Colonic mucosa (tissue), 4 donors: ENCODE measurements at regions not wholly inside any gene's neighbourhood (a gene's known extent, or its start where the extent isn't known, plus 50 kb on each side); places are given as distances from the start of the nearest gene placed in this dataset.

Source experiments
- DNase-seq: peaks from one replicate; pipeline ENCODE4 v3.0.0-alpha.2; 2020
- H3K27ac ChIP-seq: fragments of 200-600 bp; one replicate; pipeline ENCODE4 v1.8.0; 2021
- H3K27me3 ChIP-seq: fragments of 200-600 bp; one replicate; pipeline ENCODE4 v1.8.0; 2021
- H3K36me3 ChIP-seq: fragments of 200-600 bp; one replicate; pipeline ENCODE4 v1.8.0; 2021
- H3K4me1 ChIP-seq: fragments of 200-600 bp; one replicate; pipeline ENCODE4 v1.8.0; 2021; ENCODE audit warnings: mild to moderate bottlenecking
- H3K4me3 ChIP-seq: fragments of 200-600 bp; one replicate; pipeline ENCODE4 v1.8.0; 2021
- H3K9ac ChIP-seq, 2 donors: one replicate each; pipeline ENCODE4 v1.7.0; 2013; ENCODE audit warnings: control low read depth in 2 of 2, low read depth in 2 of 2, low read length in 2 of 2
- H3K9me3 ChIP-seq: fragments of 200-600 bp; one replicate; pipeline ENCODE4 v1.8.0; 2021
- CTCF ChIP-seq: fragments of 200-600 bp; IDR thresholded peaks from one replicate; pipeline ENCODE4 v1.8.0; 2022; ENCODE audit warnings: antibody characterized with exemption, mild to moderate bottlenecking
- intact Hi-C: fragments of 100-400 bp; cut with DNase I; formaldehyde crosslinking; loops from one replicate; pipeline ENCODE4 v1.14.1; 2022
- donor health status: healthy.
- donor health status: DM: no; HTN: no; CAD: no.
- donor health status: DM: no; HTN: no; CAD: no.

- H3K4me1 ChIP-seq: no peaks in the 10 kb centered on the region
- no peak for TF ChIP-seq CTCF
- no peak overlapping the region for H3K9ac ChIP-seq
- H3K36me3 ChIP-seq: no peaks in the 10 kb centered on the region
- H3K4me3 ChIP-seq: no peak overlapping the region
- no peaks in the 10 kb centered on the region for H3K9me3 ChIP-seq
- no peaks in the 10 kb centered on the region for H3K27me3 ChIP-seq
- no peak overlapping the region for H3K27ac ChIP-seq
- intact Hi-C loops: loop anchor here (10.0 kb wide), 1 partner anchor 63 kb away; no protein-coding TSS in a partner anchor
- DNase-seq: no peak
These were observed 144.6 kb upstream of the MAP9 start for GRCh38 chr4:155521382-155521781.

- no peak overlapping the region for H3K27ac ChIP-seq
- intact Hi-C loops: no loop called here
These were observed 138.8 kb upstream of the MAP9 start for GRCh38 chr4:155515444-155516075.

GRCh38 chr4:155514628-155515027, 137.9 kb upstream of the MAP9 start:
- Histone ChIP-seq H3K4me3 (no peak overlapping the region), H3K9ac (no peak overlapping the region), H3K27ac (no peak overlapping the region), H3K9me3 (no peaks in the 10 kb centered on the region), H3K4me1 (no peaks in the 10 kb centered on the region), H3K27me3 (no peaks in the 10 kb centered on the region), H3K36me3 (no peaks in the 10 kb centered on the region)
- intact Hi-C loops: no loop called here
- TF ChIP-seq CTCF: no peak
- DNase-seq: no peak

More at GRCh38 chr4:155515444-155516075, 138.8 kb upstream of the MAP9 start:
- Histone ChIP-seq H3K9me3 (no peaks in the 10 kb centered on the region), H3K4me3 (no peak overlapping the region), H3K36me3 (no peaks in the 10 kb centered on the region), H3K9ac (no peak overlapping the region), H3K4me1 (no peaks in the 10 kb centered on the region), H3K27me3 (no peaks in the 10 kb centered on the region)
- no peak for TF ChIP-seq CTCF
- no peak for DNase-seq

GRCh38 chr4:155512817-155513216, 136.1 kb upstream of the MAP9 start:
- no peaks in the 10 kb centered on the region for H3K4me1 ChIP-seq
- no peaks in the 10 kb centered on the region for H3K36me3 ChIP-seq
- no peak overlapping the region for H3K4me3 ChIP-seq
- no peak for DNase-seq
- H3K27me3 ChIP-seq: no peaks in the 10 kb centered on the region
- no peak overlapping the region for H3K9ac ChIP-seq
- H3K27ac ChIP-seq: no peak overlapping the region
- H3K9me3 ChIP-seq: no peaks in the 10 kb centered on the region
- intact Hi-C loops: no loop called here
- TF ChIP-seq CTCF: no peak

DNA sequence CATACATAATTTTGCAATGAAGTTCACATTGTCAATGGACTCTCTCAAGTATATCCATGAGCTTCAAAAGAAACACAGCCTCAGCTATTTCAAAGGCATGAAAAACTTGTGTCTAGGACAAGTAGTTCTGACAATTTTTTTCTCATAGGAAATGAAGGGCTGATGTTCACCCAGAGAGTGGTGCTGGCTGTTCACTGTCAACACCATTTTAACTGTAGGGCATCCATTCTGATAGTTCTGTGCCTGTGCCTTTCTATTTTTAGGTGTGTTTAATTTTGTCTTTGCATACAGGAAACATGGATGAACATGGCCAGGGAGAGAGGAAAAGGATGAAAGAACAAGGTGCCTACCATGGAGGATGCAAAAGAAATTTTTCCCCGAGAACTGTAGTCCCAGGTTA, 135.3 kb upstream of the MAP9 start:
- no peak for TF ChIP-seq CTCF
- H3K4me3 ChIP-seq: no peak overlapping the region
- H3K9ac ChIP-seq: no peak overlapping the region
- no peaks in the 10 kb centered on the region for H3K27me3 ChIP-seq
- no peaks in the 10 kb centered on the region for H3K36me3 ChIP-seq
- H3K9me3 ChIP-seq: no peaks in the 10 kb centered on the region
- no peak for DNase-seq
- H3K4me1 ChIP-seq: no peaks in the 10 kb centered on the region
- intact Hi-C loops: no loop called here
- H3K27ac ChIP-seq: no peak overlapping the region
